ENCODE measurements at regions not wholly inside any gene's neighbourhood (a gene's known extent, or its start where the extent isn't known, plus 50 kb on each side); places are given as distances from the start of the nearest gene placed in this dataset.

GRCh38 chr10:126846959-126847358 lies 58.3 kb upstream of the DOCK1 start:
- no peak for DNase-seq (ENCODE audit: low read depth in 4 of 4, low spot score in 3 of 4)

GRCh38 chr10:126847666-126848065 lies 57.6 kb upstream of the DOCK1 start:
- no peak for DNase-seq (ENCODE audit: low read depth in 4 of 4, low spot score in 3 of 4)

GRCh38 chr10:126849646-126850045 lies 55.6 kb upstream of the DOCK1 start:
- DNase-seq (ENCODE audit: low read depth in 4 of 4, low spot score in 3 of 4): no peak

GRCh38 chr10:126851414-126852108 lies 53.7 kb upstream of the DOCK1 start:
- DNase-seq (ENCODE audit: low read depth in 4 of 4, low spot score in 3 of 4): no peak

- DNase-seq (ENCODE audit: low read depth in 4 of 4, low spot score in 3 of 4): no peak
Observed at GRCh38 chr10:126854726-126855495, 50.3 kb upstream of the DOCK1 start.
